GM12874 (cell line): ENCODE measurements at regions not wholly inside any gene's neighbourhood (a gene's known extent, or its start where the extent isn't known, plus 50 kb on each side); places are given as distances from the start of the nearest gene placed in this dataset.

Experiments used
- CTCF ChIP-seq: IDR thresholded peaks from 2 replicates; pipeline ENCODE4 v1.5.1; 2011; ENCODE audit warnings: low read depth, mild to moderate bottlenecking, control low read depth, low read length, moderate library complexity; ENCODE audit not compliant: insufficient read depth

GRCh38 chr5:173768267-173768806 is 119.8 kb upstream of the CPEB4 start:
- TF ChIP-seq CTCF, result no peak

GRCh38 chr5:173768891-173769290 is 119.3 kb upstream of the CPEB4 start:
- TF ChIP-seq CTCF, result no peak

- no peak for TF ChIP-seq CTCF
Measured at GRCh38 chr5:173770637-173771036, 117.5 kb upstream of the CPEB4 start.

GRCh38 chr5:173771121-173771724 is 116.9 kb upstream of the CPEB4 start:
- no peak for TF ChIP-seq CTCF

- no peak for TF ChIP-seq CTCF
Measured at GRCh38 chr5:173771725-173772383, 116.3 kb upstream of the CPEB4 start.

- TF ChIP-seq CTCF, result no peak
Measured at GRCh38 chr5:173772384-173773059, 115.6 kb upstream of the CPEB4 start.

GRCh38 chr5:173774271-173774761 is 113.8 kb upstream of the CPEB4 start:
- TF ChIP-seq CTCF, result no peak
